Astrocyte (in vitro differentiated cells and primary cell): ENCODE measurements at regions not wholly inside any gene's neighbourhood (a gene's known extent, or its start where the extent isn't known, plus 50 kb on each side); places are given as distances from the start of the nearest gene placed in this dataset.

Experiments used
- DNase-seq: peaks from one replicate; pipeline ENCODE4 v3.0.0-alpha.2; 2010; ENCODE audit warnings: low read depth
- FAIRE-seq: peaks from 2 replicates; lab custom pipeline; 2011; peaks lifted over from hg19 to GRCh38; lab: Jason Lieb, UNC
- H2AFZ ChIP-seq: 2 replicates; pipeline ENCODE4 v1.6.0; 2012; ENCODE audit warnings: low read depth, low read length, inconsistent platforms
- H3K27ac ChIP-seq: 2 replicates; pipeline ENCODE4 v1.5.1; 2011; ENCODE audit warnings: low read depth, low read length, inconsistent platforms
- H3K27me3 ChIP-seq: 2 replicates; pipeline ENCODE4 v1.6.0; 2011; ENCODE audit warnings: low read length, inconsistent platforms; ENCODE audit not compliant: insufficient read depth
- H3K36me3 ChIP-seq: 2 replicates; pipeline ENCODE4 v1.5.1; 2011; ENCODE audit warnings: low read length, inconsistent platforms; ENCODE audit not compliant: insufficient read depth
- H3K4me1 ChIP-seq: 2 replicates; pipeline ENCODE4 v1.5.1; 2011; ENCODE audit warnings: low read length, inconsistent platforms; ENCODE audit not compliant: insufficient read depth
- H3K4me2 ChIP-seq: 2 replicates; pipeline ENCODE4 v1.6.0; 2012; ENCODE audit warnings: low read length, inconsistent platforms
- H3K4me3 ChIP-seq: 2 replicates; pipeline ENCODE4 v1.5.1; 2011; ENCODE audit warnings: low read depth, mild to moderate bottlenecking, low read length, inconsistent platforms; ENCODE audit not compliant: insufficient read depth
- H3K79me2 ChIP-seq: 2 replicates; pipeline ENCODE4 v1.6.0; 2012; ENCODE audit warnings: mild to moderate bottlenecking, low read length, inconsistent platforms; ENCODE audit not compliant: insufficient read depth
- H3K9ac ChIP-seq: 2 replicates; pipeline ENCODE4 v1.6.0; 2012; ENCODE audit warnings: mild to moderate bottlenecking, low read length, inconsistent platforms
- H3K9me3 ChIP-seq: 2 replicates; pipeline ENCODE4 v1.5.1; 2012; ENCODE audit warnings: low read depth, mild to moderate bottlenecking, low read length, inconsistent platforms; ENCODE audit not compliant: insufficient read depth
- H4K20me1 ChIP-seq: 2 replicates; pipeline ENCODE4 v1.6.0; 2012; ENCODE audit warnings: low read length, inconsistent platforms; ENCODE audit not compliant: insufficient read depth
- H3K27ac Mint-ChIP-seq: one replicate; pipeline ENCODE4 v1.8.0; 2021; ENCODE audit warnings: mild to moderate bottlenecking, mixed read lengths; ENCODE audit not compliant: unreplicated experiment
- H3K27me3 Mint-ChIP-seq: one replicate; pipeline ENCODE4 v1.8.0; 2021; ENCODE audit warnings: low read depth, mixed read lengths; ENCODE audit not compliant: unreplicated experiment
- H3K36me3 Mint-ChIP-seq: one replicate; pipeline ENCODE4 v1.8.0; 2021; ENCODE audit warnings: low read depth, mixed read lengths; ENCODE audit not compliant: unreplicated experiment
- H3K4me1 Mint-ChIP-seq: one replicate; pipeline ENCODE4 v1.8.0; 2021; ENCODE audit warnings: low read depth, mixed read lengths; ENCODE audit not compliant: unreplicated experiment
- H3K4me3 Mint-ChIP-seq: one replicate; pipeline ENCODE4 v1.8.0; 2021; ENCODE audit warnings: mild to moderate bottlenecking, moderate library complexity, mixed read lengths; ENCODE audit not compliant: unreplicated experiment
- H3K9me3 Mint-ChIP-seq: one replicate; pipeline ENCODE4 v1.8.0; 2021; ENCODE audit warnings: mild to moderate bottlenecking, mixed read lengths; ENCODE audit not compliant: unreplicated experiment
- CTCF ChIP-seq: IDR thresholded peaks from 2 replicates; pipeline ENCODE4 v1.5.1; 2011; ENCODE audit warnings: low read depth, mild to moderate bottlenecking, inconsistent platforms, low read length, moderate library complexity; ENCODE audit not compliant: insufficient read depth
- EZH2 ChIP-seq: IDR thresholded peaks from 2 replicates; pipeline ENCODE4 v1.6.1; 2012; ENCODE audit warnings: mild to moderate bottlenecking, low read length, inconsistent platforms; ENCODE audit not compliant: insufficient read depth

- no peak overlapping the region for H3K4me3 ChIP-seq
- H3K79me2 ChIP-seq = no peaks in the 10 kb centered on the region
- Mint-ChIP-seq H3K36me3 (no peaks in the 10 kb centered on the region), H3K4me3 (no peak overlapping the region), H3K4me1 (no peaks in the 10 kb centered on the region), H3K9me3 (peaks cover 2% of the 10 kb centered on the region), H3K27ac (no peak overlapping the region), H3K27me3 (peaks cover 5% of the 10 kb centered on the region)
- TF ChIP-seq CTCF = no peak
- TF ChIP-seq EZH2 = no peak
- H4K20me1 ChIP-seq = no peaks in the 10 kb centered on the region
- H3K4me1 ChIP-seq = no peaks in the 10 kb centered on the region
- peaks cover 2% of the 10 kb centered on the region for H3K27me3 ChIP-seq
- H2AFZ ChIP-seq = no peak overlapping the region
- no peak overlapping the region for H3K4me2 ChIP-seq
- H3K27ac ChIP-seq = no peak overlapping the region
- no peaks in the 10 kb centered on the region for H3K36me3 ChIP-seq
- no peak for FAIRE-seq
- H3K9ac ChIP-seq = no peak overlapping the region
- H3K9me3 ChIP-seq = no peaks in the 10 kb centered on the region
- DNase-seq = peak; percentile 80
Observed at GRCh38 chr16:59392911-59393310, 658.8 kb upstream of the GOT2 start.

- Histone ChIP-seq H3K79me2 (no peaks in the 10 kb centered on the region), H4K20me1 (no peaks in the 10 kb centered on the region), H3K27ac (no peak overlapping the region), H3K4me3 (no peak overlapping the region), H3K4me1 (no peaks in the 10 kb centered on the region), H3K36me3 (no peaks in the 10 kb centered on the region), H3K27me3 (peaks cover 2% of the 10 kb centered on the region), H2AFZ (no peak overlapping the region), H3K9me3 (no peaks in the 10 kb centered on the region), H3K9ac (no peak overlapping the region), H3K4me2 (no peak overlapping the region)
- Mint-ChIP-seq H3K9me3 (peaks cover under 1% of the 10 kb centered on the region), H3K27ac (no peak overlapping the region), H3K36me3 (no peaks in the 10 kb centered on the region), H3K27me3 (peaks cover 5% of the 10 kb centered on the region), H3K4me3 (no peak overlapping the region), H3K4me1 (no peaks in the 10 kb centered on the region)
- TF ChIP-seq EZH2 = no peak
- no peak for TF ChIP-seq CTCF
- DNase-seq (no peak), FAIRE-seq (no peak)
Observed at GRCh38 chr16:59391617-59392364, 657.7 kb upstream of the GOT2 start.

GRCh38 chr16:59385959-59386358, 651.8 kb upstream of the GOT2 start:
- peaks cover 5% of the 10 kb centered on the region for H3K27me3 Mint-ChIP-seq
- FAIRE-seq (peak; percentile 55), DNase-seq (peak; percentile 99)
- Histone ChIP-seq H3K36me3 (no peaks in the 10 kb centered on the region), H3K4me2 (peak overlapping the region; percentile 56), H3K27ac (peak overlapping the region; percentile 39), H3K9me3 (no peaks in the 10 kb centered on the region), H4K20me1 (no peaks in the 10 kb centered on the region), H3K4me3 (no peak overlapping the region), H3K79me2 (no peaks in the 10 kb centered on the region), H3K27me3 (no peaks in the 10 kb centered on the region), H3K9ac (no peak overlapping the region), H2AFZ (peak overlapping the region; percentile 19), H3K4me1 (peaks cover 7% of the 10 kb centered on the region)
- H3K27ac Mint-ChIP-seq = peak overlapping the region; percentile 93
- H3K4me3 Mint-ChIP-seq = no peak overlapping the region
- H3K36me3 Mint-ChIP-seq = no peaks in the 10 kb centered on the region
- no peak for TF ChIP-seq EZH2
- no peaks in the 10 kb centered on the region for H3K9me3 Mint-ChIP-seq
- peaks cover 8% of the 10 kb centered on the region for H3K4me1 Mint-ChIP-seq
